ENCODE measurements at regions not wholly inside any gene's neighbourhood (a gene's known extent, or its start where the extent isn't known, plus 50 kb on each side); places are given as distances from the start of the nearest gene placed in this dataset.

DNA sequence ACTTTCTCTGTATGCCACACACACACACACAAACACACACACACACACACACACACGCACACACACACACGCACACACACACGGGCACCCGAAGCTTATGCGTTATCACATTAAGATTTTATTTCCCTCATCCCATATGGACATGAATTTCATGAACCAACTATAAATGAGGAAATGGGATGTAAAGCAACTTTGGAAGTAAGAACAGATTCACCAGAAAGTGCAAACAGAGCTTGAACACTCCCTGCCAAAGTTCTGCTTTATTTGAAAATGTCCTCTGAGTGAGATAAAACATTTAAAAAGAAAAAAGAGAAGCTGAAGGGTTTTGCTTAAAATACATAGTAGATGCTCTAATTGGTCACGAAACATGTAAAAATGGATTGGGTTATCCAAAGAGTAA lies 90.4 kb upstream of the OTX2 start:
- DNase-seq = no peak

DNA sequence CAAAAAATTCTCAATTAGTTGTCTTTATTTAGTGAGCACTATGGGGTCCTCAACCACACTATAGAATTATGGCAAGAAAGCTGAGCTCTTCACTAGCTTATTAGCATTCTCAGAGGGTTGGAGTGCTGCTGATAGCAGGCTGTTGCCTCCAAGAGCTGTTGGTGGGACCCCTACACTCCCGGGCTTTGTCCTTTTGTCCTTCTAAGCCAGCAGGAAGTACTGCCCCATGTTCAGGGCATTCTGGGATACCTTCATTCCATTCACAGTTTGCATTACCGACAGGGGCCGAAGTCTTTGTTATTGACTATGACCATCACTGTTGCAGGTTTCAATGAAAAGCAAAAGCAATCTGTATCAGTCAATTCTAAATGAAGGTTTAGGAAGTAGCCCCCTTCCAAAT lies 89.5 kb upstream of the OTX2 start:
- no peak for DNase-seq

DNA sequence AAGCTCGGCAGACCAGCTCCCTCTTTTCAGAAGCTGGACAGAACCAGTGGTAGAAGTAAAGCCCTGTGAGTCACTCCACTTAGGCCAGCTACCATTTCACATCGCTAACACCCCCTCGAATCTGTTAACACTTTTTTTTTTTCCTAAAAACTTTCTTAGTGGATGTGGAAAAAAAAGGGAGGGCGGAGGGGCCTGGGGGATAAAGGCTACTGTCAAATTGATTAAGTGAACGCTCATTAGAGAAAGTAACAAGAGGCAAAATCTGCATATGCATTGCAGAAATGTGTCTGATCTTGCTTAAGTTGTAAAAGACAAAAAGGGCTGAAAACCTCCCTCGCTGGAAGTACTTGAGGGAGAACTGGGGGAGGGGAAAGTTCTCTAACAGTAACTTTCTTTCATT lies 86.6 kb upstream of the OTX2 start:
- DNase-seq = no peak

DNA sequence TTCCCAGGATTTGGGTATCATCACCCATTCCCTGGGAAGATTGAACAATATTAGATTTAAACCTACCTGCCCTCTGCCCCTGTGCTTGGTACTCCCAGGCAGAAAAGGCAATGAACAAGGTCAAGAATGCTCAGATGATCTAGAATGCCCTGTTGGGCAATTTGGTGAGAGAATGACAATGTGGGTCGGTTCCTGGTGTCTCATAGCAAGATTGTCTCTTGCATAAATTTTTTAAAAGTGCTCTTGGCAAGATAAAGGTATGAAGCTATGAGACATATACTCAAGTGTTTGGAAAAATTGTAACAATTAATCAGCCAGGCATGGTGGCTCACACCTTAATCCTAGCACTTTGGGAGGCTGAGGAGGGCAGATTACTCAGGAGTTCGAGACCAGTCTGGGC lies 86.0 kb upstream of the OTX2 start:
- DNase-seq = no peak

DNA sequence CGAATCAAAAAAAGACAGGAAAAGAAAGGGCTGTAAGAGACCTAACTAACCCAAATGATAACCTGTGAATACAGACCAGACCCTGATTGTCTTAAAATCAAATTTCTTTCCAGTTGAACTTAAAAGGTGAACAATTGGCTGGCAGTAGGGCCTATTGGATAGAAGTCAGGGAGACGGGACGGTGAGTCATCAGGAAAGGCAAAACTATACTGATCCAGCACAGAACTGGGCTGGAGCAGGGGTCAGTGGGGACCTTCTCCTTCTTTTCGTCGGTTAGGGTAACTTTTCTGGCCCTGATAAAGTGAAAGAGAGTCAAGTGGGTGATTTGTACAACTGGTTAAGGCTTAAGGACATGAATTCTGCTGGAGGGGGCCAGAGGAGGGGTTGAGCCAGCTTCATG lies 84.9 kb upstream of the OTX2 start:
- no peak for DNase-seq

DNA sequence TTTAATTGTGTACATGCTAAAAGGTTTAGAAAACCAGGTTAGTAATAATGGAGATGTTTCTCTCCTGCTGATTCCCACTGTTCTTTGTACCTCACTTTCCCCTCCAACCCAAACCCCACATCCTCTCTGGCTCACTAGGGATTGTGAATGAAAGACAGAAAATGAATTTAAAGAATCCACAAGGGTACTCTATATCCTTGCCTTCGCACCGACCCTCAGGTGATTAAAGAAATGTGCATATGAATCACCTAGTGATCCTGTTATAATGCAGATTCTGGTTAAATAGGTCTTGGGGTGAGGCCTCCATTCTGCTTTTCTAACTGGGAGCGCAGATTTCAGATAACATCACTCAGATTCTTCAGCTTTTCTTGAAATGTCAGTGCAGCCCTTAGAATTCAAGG lies 84.3 kb upstream of the OTX2 start:
- no peak for DNase-seq

DNA sequence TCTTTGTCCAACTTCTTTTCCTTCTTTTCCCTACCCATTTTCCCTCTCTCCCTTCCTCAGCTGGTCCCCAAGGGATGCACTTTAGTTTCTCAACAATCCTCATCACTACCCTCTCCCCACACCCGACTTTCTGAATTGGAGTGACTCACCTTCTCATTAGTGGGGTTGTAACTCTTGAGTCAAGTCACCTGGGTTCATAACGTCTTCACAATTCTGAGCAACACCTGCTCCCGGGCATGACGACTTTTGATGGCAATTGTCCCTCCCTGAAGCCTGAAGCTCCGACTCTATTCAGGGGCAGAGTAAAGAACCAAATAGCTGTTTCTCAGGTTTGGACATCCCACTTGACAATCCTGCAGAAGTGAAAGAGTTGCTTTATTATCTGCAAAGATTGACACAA lies 82.7 kb upstream of the OTX2 start:
- no peak for DNase-seq

DNA sequence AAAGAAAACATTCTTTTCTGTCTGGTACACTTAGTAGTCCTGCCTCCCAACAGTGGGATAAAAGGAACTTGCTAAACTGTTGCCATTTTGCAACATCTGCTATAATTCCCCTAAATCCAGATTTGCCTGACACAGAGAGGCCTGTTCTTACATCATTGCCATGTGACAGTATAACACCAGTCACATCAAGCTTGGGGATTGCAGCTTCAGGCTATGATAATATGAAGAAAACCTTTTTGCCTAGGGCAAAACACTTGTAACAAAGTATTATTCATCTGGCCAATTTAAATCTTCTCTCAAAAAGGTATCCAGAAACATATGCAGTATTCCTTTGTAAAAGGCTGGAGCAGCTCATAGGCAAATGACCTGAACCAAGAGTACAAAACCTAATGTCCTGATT lies 80.9 kb upstream of the OTX2 start:
- peak; percentile 51 for DNase-seq

DNA sequence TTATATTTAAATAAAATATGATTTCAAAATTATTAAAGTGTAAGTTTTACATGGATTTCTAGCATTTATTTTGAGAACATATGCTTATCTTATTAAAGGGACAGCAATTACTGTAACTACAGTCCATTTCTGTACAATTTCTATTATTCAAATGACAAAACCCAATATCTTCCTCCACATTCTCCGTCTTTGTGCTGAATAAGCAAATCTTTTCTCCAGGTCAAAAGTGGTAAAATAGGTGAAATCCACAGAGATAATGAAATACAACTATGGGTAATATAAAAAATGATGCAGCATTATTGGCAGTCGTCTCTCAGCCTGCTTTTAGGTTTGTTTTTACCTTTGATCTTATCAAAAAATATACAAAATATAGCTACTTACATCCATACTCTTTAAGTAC lies 79.4 kb upstream of the OTX2 start:
- no peak for DNase-seq

DNA sequence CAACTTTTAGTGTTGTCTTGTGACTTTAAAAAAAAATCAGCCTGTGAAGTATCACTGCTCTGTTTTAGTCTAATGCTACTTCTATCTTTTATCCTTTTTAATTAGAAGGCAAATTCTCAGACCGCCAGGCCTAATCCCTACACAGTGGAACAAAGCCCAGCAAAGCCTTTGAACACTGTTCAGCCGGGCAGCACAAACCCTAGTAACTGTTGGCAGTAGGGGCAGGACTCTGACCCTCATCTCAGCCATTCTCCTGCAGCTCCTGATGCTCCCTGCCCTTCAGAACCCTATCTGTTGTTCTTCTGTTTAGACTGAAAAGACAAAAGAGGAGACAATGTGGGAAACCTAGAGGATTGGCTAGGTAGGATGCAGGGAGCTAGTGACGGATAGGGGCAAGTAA lies 78.0 kb upstream of the OTX2 start:
- DNase-seq = no peak

DNA sequence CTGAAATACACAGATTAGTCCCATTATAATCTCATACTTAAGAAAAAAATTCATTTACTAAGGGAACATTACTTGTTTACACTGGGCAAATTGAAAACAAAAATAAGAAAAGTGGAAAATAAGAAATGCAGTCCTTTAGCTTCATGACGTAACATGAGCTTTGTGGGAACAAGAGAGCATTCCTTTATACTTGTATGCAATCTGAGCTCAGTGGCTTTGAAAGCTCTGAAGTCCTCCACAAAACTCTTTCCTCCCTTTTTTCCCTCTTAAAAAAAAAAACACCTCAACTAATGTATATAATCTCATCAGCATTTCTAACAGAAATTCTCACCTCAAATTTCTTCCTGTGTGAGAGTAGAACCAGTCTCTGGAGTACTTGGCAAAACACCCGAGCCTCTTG lies 76.9 kb upstream of the OTX2 start:
- no peak for DNase-seq

DNA sequence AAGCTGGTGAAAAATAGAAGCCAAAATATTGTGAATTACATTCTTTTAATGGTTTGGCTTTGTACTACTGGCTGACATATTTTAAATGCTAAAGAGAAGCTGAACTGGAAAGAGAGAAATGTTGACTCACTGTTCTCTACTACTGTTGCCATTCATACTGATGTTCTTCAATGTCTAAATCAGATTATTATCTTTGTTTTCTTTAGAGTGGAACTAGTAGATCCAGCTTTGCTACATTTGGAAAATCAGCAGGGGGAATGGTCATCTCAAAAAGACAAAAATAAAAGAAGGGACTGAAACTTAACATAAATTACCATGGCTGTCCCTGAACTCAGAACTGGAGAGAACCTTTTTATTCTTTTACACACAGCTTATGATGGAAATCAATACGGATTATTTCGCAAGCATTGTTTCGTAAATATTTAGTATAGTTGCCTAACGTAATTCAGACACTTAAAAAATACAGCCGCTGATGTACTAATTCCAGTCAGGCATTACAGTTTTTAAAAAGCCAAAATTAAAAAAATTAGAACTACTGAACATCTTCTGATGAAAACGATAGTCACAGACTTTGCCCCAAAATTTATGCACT lies 76.3 kb upstream of the OTX2 start:
- no peak for DNase-seq

DNA sequence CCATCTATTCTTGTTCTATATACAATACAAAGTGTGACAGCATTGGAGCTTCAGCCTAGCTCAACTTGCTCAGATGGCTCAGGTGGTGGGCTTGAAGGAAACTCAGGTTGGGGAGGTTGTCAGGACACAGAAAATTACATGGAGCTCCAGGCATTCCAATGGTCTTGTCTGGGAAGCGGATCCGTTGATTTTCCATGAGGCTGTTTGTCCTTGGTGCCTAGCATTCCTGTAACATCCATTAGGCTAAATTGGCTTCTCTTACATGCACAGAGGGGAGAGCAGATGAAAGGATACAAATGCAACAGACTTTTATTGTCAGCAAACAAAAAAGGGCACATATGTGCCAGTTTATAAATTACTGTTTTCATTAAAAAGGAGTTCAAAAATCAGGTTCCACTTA lies 75.5 kb upstream of the OTX2 start:
- no peak for DNase-seq

DNA sequence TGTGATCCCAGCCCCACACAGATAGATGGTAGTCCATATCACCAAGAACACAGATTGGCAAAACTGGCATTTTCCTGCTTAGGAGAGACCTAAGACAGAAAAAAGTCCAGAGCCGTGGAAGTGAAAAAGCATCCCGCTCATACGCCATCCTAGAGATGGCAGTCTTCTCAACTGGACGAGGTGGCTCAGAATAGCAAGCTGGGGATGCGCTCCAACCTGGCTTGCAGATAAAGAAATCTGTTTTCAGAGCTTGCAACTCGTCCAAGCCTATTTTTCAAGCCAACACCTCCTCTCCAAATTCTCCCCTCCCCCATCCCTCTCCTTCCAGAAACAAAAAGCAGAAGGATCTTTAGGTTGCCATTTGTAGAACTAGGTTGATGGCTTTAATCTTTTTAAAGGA lies 74.3 kb upstream of the OTX2 start:
- no peak for DNase-seq

DNA sequence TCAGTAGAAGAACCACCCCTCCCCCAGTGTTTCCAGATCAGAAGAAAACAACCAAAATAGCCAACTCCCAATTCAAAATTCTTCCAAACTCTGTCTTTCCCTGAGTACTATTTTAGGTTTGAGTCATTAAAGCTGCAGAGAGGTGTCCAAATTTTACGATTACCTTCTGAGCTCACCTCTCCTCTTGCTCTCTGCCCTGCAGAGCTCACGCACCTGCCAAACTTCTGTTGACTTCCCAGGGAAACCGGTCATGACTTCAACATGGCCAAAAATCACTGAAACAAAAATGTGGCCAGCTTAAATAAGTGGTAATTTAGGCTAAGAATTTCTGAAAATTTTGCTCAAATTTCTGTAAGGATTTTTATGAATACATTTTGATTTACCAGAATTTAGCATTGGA lies 70.9 kb upstream of the OTX2 start:
- DNase-seq = no peak

DNA sequence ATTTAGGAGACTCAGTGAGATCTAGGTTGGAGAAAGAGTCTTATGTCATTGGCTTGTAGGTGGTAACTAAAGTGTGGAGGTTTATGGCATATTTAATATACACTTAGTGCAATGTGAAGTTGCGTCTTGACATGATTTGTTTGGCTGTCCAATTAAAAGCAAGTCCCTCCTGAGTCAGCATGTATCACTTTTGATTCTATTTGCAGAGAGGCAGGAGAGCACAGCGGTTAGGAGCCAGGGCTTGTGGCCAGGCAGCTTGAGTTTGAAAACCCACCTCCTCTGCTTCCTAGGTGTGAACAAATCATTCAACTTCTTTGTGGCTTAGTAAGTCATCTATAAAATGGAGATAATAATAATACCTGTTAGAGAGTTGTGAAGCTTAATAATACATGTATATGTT lies 68.5 kb upstream of the OTX2 start:
- no peak for DNase-seq

DNA sequence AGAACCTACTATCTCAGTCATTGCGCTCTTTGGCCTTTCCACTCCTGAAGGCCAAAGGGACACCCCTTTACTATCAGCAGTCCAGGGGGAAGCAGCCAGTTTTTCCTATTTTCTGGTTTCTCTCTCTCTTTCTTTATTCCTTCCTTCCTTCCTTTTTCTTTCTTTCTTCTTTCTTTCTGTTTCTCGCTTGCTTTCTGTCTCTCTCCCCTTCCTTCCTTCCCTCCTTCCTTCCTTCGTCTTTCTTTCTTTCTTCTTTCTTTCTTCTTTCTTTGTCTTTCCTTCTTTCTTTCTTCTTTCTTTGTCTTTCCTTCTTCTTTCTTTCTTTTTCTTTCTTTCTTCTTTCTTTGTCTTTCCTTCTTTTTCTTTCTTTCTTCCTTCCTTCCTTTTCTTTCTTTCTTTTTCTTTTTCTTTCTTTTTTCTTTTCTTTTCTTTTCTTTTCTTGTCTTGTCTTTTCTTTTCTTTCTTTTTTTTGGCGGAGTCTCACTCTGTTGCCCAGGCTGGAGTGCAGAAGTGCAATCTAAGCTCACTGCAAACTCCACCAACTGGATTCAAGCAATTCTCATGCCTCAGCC lies 64.9 kb upstream of the OTX2 start:
- no peak for DNase-seq

DNA sequence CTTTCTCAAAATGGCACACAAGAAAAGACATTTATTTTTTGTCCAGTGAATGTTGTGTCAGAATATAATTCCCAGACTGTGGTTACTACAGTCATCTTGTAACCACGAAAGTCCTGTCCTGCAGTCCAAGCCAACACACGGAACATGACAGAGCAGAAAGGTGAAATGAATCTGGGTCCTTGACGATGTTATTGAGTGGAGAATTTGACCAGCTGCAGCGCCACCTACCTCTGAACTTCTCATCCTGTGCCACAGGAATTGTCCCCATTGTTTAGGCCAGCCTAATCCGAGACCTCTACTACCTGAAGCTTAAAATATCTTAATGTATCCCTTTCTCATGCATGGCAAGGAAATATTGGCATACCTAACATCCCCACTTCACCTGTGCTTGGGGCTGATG lies 64.1 kb upstream of the OTX2 start:
- no peak for DNase-seq

DNA sequence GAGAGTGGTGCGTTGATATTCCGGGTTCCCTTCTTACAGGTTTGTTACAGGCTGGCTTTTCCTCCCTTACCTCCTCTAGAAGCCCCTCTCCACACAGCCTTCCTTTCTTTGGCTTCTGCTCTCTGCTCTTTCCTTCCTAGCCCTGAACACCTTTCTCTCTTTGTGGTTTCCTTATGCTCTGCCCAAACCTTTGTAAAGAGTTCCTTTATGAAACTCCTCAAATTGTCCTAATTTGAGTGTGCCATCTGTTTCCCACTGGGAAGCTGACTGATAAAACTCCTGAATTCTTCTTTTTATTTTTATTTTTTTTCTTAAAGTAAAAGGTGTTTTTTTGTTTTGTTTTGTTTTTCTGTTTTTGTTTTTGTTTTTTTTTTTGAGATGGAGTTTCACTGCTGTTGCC lies 60.1 kb upstream of the OTX2 start:
- no peak for DNase-seq

DNA sequence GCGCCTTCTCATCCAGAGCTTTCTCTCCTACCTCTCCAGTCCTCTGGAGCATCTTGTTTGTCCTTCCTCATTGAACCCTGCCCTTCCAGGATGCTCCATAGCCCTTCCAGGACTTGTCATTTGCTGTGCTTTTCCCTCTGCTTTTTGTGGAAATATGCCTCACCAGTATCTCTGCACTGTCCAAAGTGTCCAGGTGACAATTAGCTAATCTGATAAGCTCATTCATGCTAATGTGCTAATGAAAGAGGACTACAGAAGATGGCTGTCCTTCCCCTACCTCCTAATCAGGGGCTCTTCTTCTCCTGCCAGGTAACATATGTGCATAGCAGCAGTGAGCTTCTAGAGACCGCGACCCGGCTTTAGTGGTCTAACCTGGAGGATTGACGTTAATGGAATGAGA lies 58.4 kb upstream of the OTX2 start:
- DNase-seq = no peak

DNA sequence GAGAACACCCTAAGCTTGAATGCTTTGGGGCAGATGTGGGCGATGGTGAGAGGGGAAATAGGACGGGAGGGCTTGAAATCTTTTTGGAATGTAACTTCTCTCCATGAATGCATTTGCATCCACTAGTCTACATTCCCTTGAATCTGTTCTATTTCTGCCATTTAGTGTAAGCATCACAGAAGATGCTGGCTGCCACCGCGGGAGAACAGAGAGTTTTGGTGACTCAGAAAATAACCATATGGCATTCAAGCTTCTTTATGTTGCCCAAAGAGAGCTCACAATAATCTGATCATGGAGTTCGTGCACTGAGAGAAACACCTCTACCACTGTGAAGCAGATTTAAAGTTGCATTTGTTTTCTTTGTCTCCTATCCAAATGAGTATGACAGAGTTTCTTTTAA lies 52.6 kb upstream of the OTX2 start:
- no peak for DNase-seq

DNA sequence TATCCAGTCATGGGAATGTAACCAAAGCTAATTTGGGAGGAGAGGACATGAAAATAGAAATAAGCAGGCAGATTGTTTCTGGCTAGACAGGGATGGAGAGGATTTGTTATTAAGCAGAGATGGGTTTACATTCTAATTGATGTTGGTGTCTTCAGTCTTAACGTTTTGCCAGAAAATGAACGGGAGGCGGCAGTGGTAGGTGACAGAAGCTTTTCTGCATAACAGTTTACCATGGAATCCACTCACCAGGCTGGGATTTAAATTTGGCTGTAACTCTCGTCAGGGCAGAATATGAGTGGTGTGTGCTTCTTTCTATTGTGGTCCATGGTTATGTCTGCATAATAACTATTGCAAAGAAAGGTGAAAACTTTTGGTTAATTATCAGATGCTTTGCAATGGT lies 50.2 kb upstream of the OTX2 start:
- no peak for DNase-seq

All from NCI-H1048 (cell line).